A549 (cell line): ENCODE measurements at regions not wholly inside any gene's neighbourhood (a gene's known extent, or its start where the extent isn't known, plus 50 kb on each side); places are given as distances from the start of the nearest gene placed in this dataset.
A peak's percentile ranks its signal among the peaks of the same experiment; 100 is the strongest.

Source experiments
- ATAC-seq, 2 experiments: fragments of 200-7000 bp in 1 of 2; fragments of >200 bp in 1 of 2; cut with Nextera tagmentation in 1 of 2; cut with Tn5 transposase in 1 of 2; 3 replicates each; pipeline versions ENCODE4 v1.8.0 to v1.9.1; 2018 to 2020; ENCODE audit warnings: mild to moderate bottlenecking in 1 of 2, moderate library complexity in 1 of 2
- CTCF ChIA-PET: fragments of 300-600 bp; sonication (Branson Sonifier 250); formaldehyde crosslinking; extraction: SDS; loops from one replicate; lab custom pipeline; 2021; ENCODE audit warnings: antibody characterized with exemption, inconsistent platforms; lab: Yijun Ruan, JAX
- POLR2A ChIA-PET: fragments of 350-600 bp; formaldehyde crosslinking; extraction: SDS; loops from one replicate; lab custom pipeline; 2021; ENCODE audit warnings: antibody characterized with exemption, inconsistent platforms; lab: Yijun Ruan, JAX
- DNase-seq, 2 experiments: peaks; one replicate each; pipeline versions ENCODE4 v3.0.0 to v3.0.0-alpha.2; 2011 to 2016; ENCODE audit warnings: low read depth in 1 of 2, low spot score in 1 of 2
- FAIRE-seq: peaks from 2 replicates; lab custom pipeline; 2011; peaks lifted over from hg19 to GRCh38; lab: Jason Lieb, UNC
- H3K27ac ChIP-seq, 2 experiments: fragments of >200 bp; sonication (Bioruptor Twin); formaldehyde crosslinking; 3 replicates each; pipeline ENCODE4 v1.5.1; 2016 to 2017
- H3K4me1 ChIP-seq: fragments of >200 bp; sonication (Bioruptor Twin); formaldehyde crosslinking; 3 replicates; pipeline ENCODE4 v1.6.1; 2016
- H3K4me2 ChIP-seq: fragments of >200 bp; sonication (Bioruptor Twin); formaldehyde crosslinking; 3 replicates; pipeline ENCODE4 v1.6.1; 2016
- H3K4me3 ChIP-seq: fragments of >200 bp; sonication (Bioruptor Twin); formaldehyde crosslinking; 3 replicates; pipeline ENCODE4 v1.5.1; 2016
- H3K9me3 ChIP-seq: fragments of >200 bp; sonication (Bioruptor Twin); formaldehyde crosslinking; 3 replicates; pipeline ENCODE4 v1.6.1; 2016
- BCL3 ChIP-seq: fragments of >200 bp; sonication (Bioruptor Twin); formaldehyde crosslinking; IDR thresholded peaks from 3 replicates; pipeline ENCODE4 v1.6.1; 2016
- BHLHE40 ChIP-seq: IDR thresholded peaks from 2 replicates; pipeline ENCODE4 v1.6.1; 2012; ENCODE audit warnings: low read depth, low read length, inconsistent platforms
- CBX8 ChIP-seq: fragments of 200-600 bp; sonication (generic); IDR thresholded peaks from 2 replicates; pipeline ENCODE4 v1.6.1; 2016
- CHD4 ChIP-seq: fragments of 200-600 bp; sonication (generic); IDR thresholded peaks from 2 replicates; pipeline ENCODE4 v1.6.1; 2016; ENCODE audit warnings: antibody characterized with exemption, mild to moderate bottlenecking, borderline replicate concordance
- EHMT2 ChIP-seq: fragments of 200-600 bp; sonication (generic); IDR thresholded peaks from 2 replicates; pipeline ENCODE4 v1.6.1; 2016; ENCODE audit warnings: antibody characterized with exemption, low read depth, mild to moderate bottlenecking, moderate library complexity
- EP300 ChIP-seq, 2 experiments: fragments of >200 bp; sonication (Bioruptor Twin); formaldehyde crosslinking; IDR thresholded peaks; 2 replicates in 1 of 2; 3 replicates in 1 of 2; pipeline ENCODE4 v1.6.1; 2016 to 2017
- FOSL2 ChIP-seq, 2 experiments: fragments of 450-650 bp in 1 of 2; fragments of >200 bp in 1 of 2; sonication (Bioruptor Twin) in 1 of 2; formaldehyde crosslinking; IDR thresholded peaks; 2 replicates each; pipeline versions ENCODE4 v1.5.0 to v1.6.1; 2016 to 2020; ENCODE audit warnings: mild to moderate bottlenecking in 1 of 2, moderate library complexity in 1 of 2
- FOXS1 ChIP-seq: fragments of 250-450 bp; sonication (Bioruptor Pico); IDR thresholded peaks from 2 replicates; pipeline ENCODE4 v1.5.0; 2020; ENCODE audit warnings: mild to moderate bottlenecking, moderate library complexity
- GATA3 ChIP-seq: IDR thresholded peaks from 2 replicates; pipeline ENCODE4 v1.6.1; 2012; ENCODE audit warnings: borderline replicate concordance
- HDAC2 ChIP-seq: fragments of 200-600 bp; sonication (generic); IDR thresholded peaks from 2 replicates; pipeline ENCODE4 v1.6.1; 2016
- HEYL ChIP-seq: fragments of 250-450 bp; sonication (Bioruptor Pico); IDR thresholded peaks from 2 replicates; pipeline ENCODE4 v1.8.0; 2021; ENCODE audit warnings: mild to moderate bottlenecking, moderate library complexity
- JUN ChIP-seq, 2 experiments: fragments of >200 bp; sonication (Bioruptor Twin); formaldehyde crosslinking; IDR thresholded peaks; 2 replicates in 1 of 2; 3 replicates in 1 of 2; pipeline ENCODE4 v1.6.1; 2016 to 2017
- MAFK ChIP-seq: fragments of 450-650 bp; IDR thresholded peaks from 2 replicates; pipeline ENCODE4 v1.6.1; 2014; ENCODE audit not compliant: partially characterized antibody
- MAX ChIP-seq: IDR thresholded peaks from 2 replicates; pipeline ENCODE4 v1.6.1; 2012
- MAZ ChIP-seq: fragments of 150-350 bp; IDR thresholded peaks from 2 replicates; pipeline ENCODE4 v1.6.1; 2014; ENCODE audit warnings: antibody characterized with exemption, low read depth, low read length, borderline replicate concordance
- MYC ChIP-seq: IDR thresholded peaks from 2 replicates; pipeline ENCODE4 v1.6.1; 2012; ENCODE audit warnings: mild to moderate bottlenecking, inconsistent platforms, low read length, improper control_type of control experiment, borderline replicate concordance
- NPAS2 ChIP-seq: fragments of 250-450 bp; sonication (Bioruptor Pico); IDR thresholded peaks from 2 replicates; pipeline ENCODE4 v1.8.0; 2022; ENCODE audit warnings: mild to moderate bottlenecking, moderate library complexity, borderline replicate concordance
- POLR2A ChIP-seq: IDR thresholded peaks from 2 replicates; pipeline ENCODE4 v1.6.1; 2012; ENCODE audit warnings: mild to moderate bottlenecking, low read length
- RCOR1 ChIP-seq: fragments of 150-350 bp; IDR thresholded peaks from 2 replicates; pipeline ENCODE4 v1.6.1; 2014; ENCODE audit warnings: antibody characterized with exemption, low read length, low read depth
- REST ChIP-seq: fragments of 200-600 bp; sonication (generic); IDR thresholded peaks from 2 replicates; pipeline ENCODE4 v1.6.1; 2016; ENCODE audit warnings: antibody characterized with exemption, mild to moderate bottlenecking, moderate library complexity
- SREBF2 ChIP-seq: fragments of 450-650 bp; IDR thresholded peaks from 2 replicates; pipeline ENCODE4 v1.6.1; 2014; ENCODE audit warnings: mild to moderate bottlenecking, moderate library complexity
- TP53 ChIP-seq: fragments of 250-450 bp; sonication (Bioruptor Pico); IDR thresholded peaks from 2 replicates; pipeline ENCODE4 v1.5.0; 2021; ENCODE audit warnings: mild to moderate bottlenecking, moderate library complexity
- USF2 ChIP-seq: fragments of 450-650 bp; IDR thresholded peaks from 2 replicates; pipeline ENCODE4 v1.6.1; 2014; ENCODE audit warnings: antibody characterized with exemption
- ZSCAN20 ChIP-seq: fragments of 250-450 bp; sonication (Bioruptor Pico); IDR thresholded peaks from 2 replicates; pipeline ENCODE4 v1.8.0; 2022; ENCODE audit warnings: mild to moderate bottlenecking, moderate library complexity
- WGBS: methylation state at CpG from one replicate; pipeline ENCODE4 v1.1.6; 2017; ENCODE audit errors: missing lambda C conversion rate; 5-methylcytosine and 5-hydroxymethylcytosine counted together

- Histone ChIP-seq H3K4me2 (no peak overlapping the region), H3K4me3 (no peak overlapping the region), H3K9me3 (no peaks in the 10 kb centered on the region), H3K27ac (no peak overlapping the region), H3K4me1 (peaks cover 24% of the 10 kb centered on the region)
- no peak for FAIRE-seq
- ATAC-seq, result no peak
- POLR2A ChIA-PET, result no interaction called here
- TF ChIP-seq BCL3 (no peak), EHMT2 (no peak), TP53 (CRISPR knock-in tag) (no peak), CBX8 (no peak), ZSCAN20 (CRISPR knock-in tag) (no peak), MAZ (no peak), MYC (no peak)
- no peak for DNase-seq
- CTCF ChIA-PET, result no interaction called here
These were observed 58.6 kb upstream of the WDR75 start for GRCh38 chr2:189382668-189383067.

GRCh38 chr2:189386741-189387140, 54.5 kb upstream of the WDR75 start:
- Histone ChIP-seq H3K9me3 (no peaks in the 10 kb centered on the region), H3K4me3 (no peak overlapping the region), H3K27ac (no peak overlapping the region), H3K4me2 (no peak overlapping the region), H3K4me1 (no peaks in the 10 kb centered on the region)
- 67% methylated on average over 3 of the region's 3 CpGs for WGBS
- TF ChIP-seq CHD4, result no peak
- TF ChIP-seq MAFK, result peak; percentile 50
- CTCF ChIA-PET, result no interaction called here
- no peak for FAIRE-seq
- ATAC-seq, result no peak
- POLR2A ChIA-PET, result no interaction called here
- no peak for DNase-seq

GRCh38 chr2:189391201-189391600, 50.1 kb upstream of the WDR75 start:
- no peak for TF ChIP-seq REST
- TF ChIP-seq FOXS1 (CRISPR knock-in tag), result no peak
- TF ChIP-seq MAX, result no peak
- no peak for TF ChIP-seq FOSL2 (IDR thresholded peaks at IDR 0.05)
- TF ChIP-seq FOSL2 (CRISPR knock-in tag; IDR thresholded peaks at IDR 0.05), result no peak
- TF ChIP-seq ZSCAN20 (CRISPR knock-in tag), result no peak
- no peak for TF ChIP-seq USF2
- TF ChIP-seq EP300 (IDR thresholded peaks at IDR 0.05), result no peak
- no peak for TF ChIP-seq GATA3
- TF ChIP-seq RCOR1, result no peak
- TF ChIP-seq JUN (IDR thresholded peaks at IDR 0.05), result no peak
- no peak for TF ChIP-seq BHLHE40
- no peak for TF ChIP-seq HEYL (CRISPR knock-in tag)
- TF ChIP-seq MAZ, result no peak
- no peak for TF ChIP-seq HDAC2
- TF ChIP-seq POLR2A, result no peak
- TF ChIP-seq NPAS2 (CRISPR knock-in tag), result no peak
- no peak for TF ChIP-seq SREBF2
- POLR2A ChIA-PET, result no interaction called here
- H3K4me2 ChIP-seq, result no peak overlapping the region
- FAIRE-seq (no peak), ATAC-seq (no peak), DNase-seq (no peak)
- 62% methylated on average over 3 of the region's 3 CpGs for WGBS
- no peaks in the 10 kb centered on the region for H3K9me3 ChIP-seq
- H3K27ac ChIP-seq, result no peak overlapping the region
- H3K4me3 ChIP-seq, result no peak overlapping the region
- CTCF ChIA-PET, result interaction anchor here (0.9 to 1.2 kb wide), 2 partner anchors 17 to 21 kb away, joined by 3 read pairs; no protein-coding TSS in a partner anchor
- H3K4me1 ChIP-seq, result peaks cover 11% of the 10 kb centered on the region; the same call in 2 of the 3 replicates
